GM23338 (cell line): ENCODE measurements at regions not wholly inside any gene's neighbourhood (a gene's known extent, or its start where the extent isn't known, plus 50 kb on each side); places are given as distances from the start of the nearest gene placed in this dataset.

Source experiments
- ATAC-seq: fragments of 200-7000 bp; cut with Tn5 transposase; 3 replicates; pipeline ENCODE4 v1.9.1; 2020
- DNase-seq: peaks from one replicate; pipeline ENCODE4 v3.0.0-alpha.2; 2015; ENCODE audit warnings: low spot score
- H2AFZ ChIP-seq: fragments of 200-600 bp; sonication (generic); 2 replicates; pipeline ENCODE4 v1.8.0; 2016; ENCODE audit warnings: antibody characterized with exemption, mild to moderate bottlenecking, moderate library complexity
- H3F3A ChIP-seq: fragments of 200-600 bp; sonication (generic); replicated peaks from 2 replicates; pipeline ENCODE4 v1.8.0; 2017; ENCODE audit warnings: antibody characterized with exemption, mixed run types, low read depth
- H3K27ac ChIP-seq: fragments of 200-600 bp; sonication (generic); 2 replicates; pipeline ENCODE4 v1.6.1; 2016; ENCODE audit warnings: low read depth
- H3K27me3 ChIP-seq: fragments of 200-600 bp; sonication (generic); 2 replicates; pipeline ENCODE4 v1.8.0; 2016; ENCODE audit warnings: mild to moderate bottlenecking, mixed run types, moderate library complexity; ENCODE audit not compliant: insufficient read depth
- H3K36me3 ChIP-seq: fragments of 200-600 bp; sonication (generic); 2 replicates; pipeline ENCODE4 v1.8.0; 2016; ENCODE audit warnings: mild to moderate bottlenecking; ENCODE audit not compliant: insufficient read depth
- H3K4me1 ChIP-seq: fragments of 200-600 bp; sonication (generic); 2 replicates; pipeline ENCODE4 v1.8.0; 2016; ENCODE audit warnings: mild to moderate bottlenecking, moderate library complexity; ENCODE audit not compliant: insufficient read depth
- H3K4me2 ChIP-seq: fragments of 200-600 bp; sonication (generic); 2 replicates; pipeline ENCODE4 v1.7.1; 2017; ENCODE audit warnings: mixed run types
- H3K4me3 ChIP-seq: fragments of 200-600 bp; sonication (generic); 2 replicates; pipeline ENCODE4 v1.6.1; 2016; ENCODE audit warnings: mixed run types
- H3K79me2 ChIP-seq: fragments of 200-600 bp; sonication (generic); replicated peaks from 2 replicates; pipeline ENCODE4 v1.8.0; 2017; ENCODE audit warnings: mild to moderate bottlenecking; ENCODE audit not compliant: insufficient read depth
- H3K9me2 ChIP-seq: fragments of 200-600 bp; sonication (generic); 2 replicates; pipeline ENCODE4 v1.8.0; 2017; ENCODE audit not compliant: insufficient read depth
- H4K20me1 ChIP-seq: fragments of 200-600 bp; sonication (generic); replicated peaks from 2 replicates; pipeline ENCODE4 v1.8.0; 2017; ENCODE audit warnings: mild to moderate bottlenecking; ENCODE audit not compliant: insufficient read depth
- H3K27ac Mint-ChIP-seq: 2 replicates; pipeline ENCODE4 v1.8.0; 2020; ENCODE audit warnings: inconsistent platforms, mild to moderate bottlenecking, moderate library complexity, mixed read lengths
- H3K27me3 Mint-ChIP-seq: 3 replicates; pipeline ENCODE4 v1.8.0; 2022; ENCODE audit warnings: low read depth, mild to moderate bottlenecking, moderate library complexity, mixed read lengths, inconsistent platforms; ENCODE audit not compliant: insufficient read depth, poor library complexity
- H3K36me3 Mint-ChIP-seq: 3 replicates; pipeline ENCODE4 v1.8.0; 2021; ENCODE audit warnings: low read depth, mild to moderate bottlenecking, inconsistent platforms, moderate library complexity, mixed read lengths
- H3K4me1 Mint-ChIP-seq: 3 replicates; pipeline ENCODE4 v1.8.0; 2020; ENCODE audit warnings: mild to moderate bottlenecking, inconsistent platforms, mixed read lengths
- H3K4me3 Mint-ChIP-seq: 3 replicates; pipeline ENCODE4 v1.8.0; 2021; ENCODE audit warnings: moderate library complexity, mild to moderate bottlenecking, inconsistent platforms, mixed read lengths
- H3K9me3 Mint-ChIP-seq: 3 replicates; pipeline ENCODE4 v1.8.0; 2020; ENCODE audit warnings: moderate library complexity, mild to moderate bottlenecking, inconsistent platforms, mixed read lengths
- CREB1 ChIP-seq: fragments of 250-450 bp; sonication (Bioruptor Pico); IDR thresholded peaks from 2 replicates; pipeline ENCODE4 v1.5.0; 2020; ENCODE audit warnings: low read depth, mild to moderate bottlenecking, moderate library complexity
- CTCF ChIP-seq, 2 experiments: fragments of 200-600 bp in 1 of 2; sonication (generic) in 1 of 2; conservative IDR thresholded peaks; 2 replicates each; pipeline versions ENCODE4 v1.5.1 to v1.6.1; 2016 to 2017; ENCODE audit warnings: antibody characterized with exemption in 2 of 2, low read depth in 2 of 2, mild to moderate bottlenecking in 2 of 2, moderate library complexity in 1 of 2
- ETS1 ChIP-seq: IDR thresholded peaks from 2 replicates; pipeline ENCODE4 v1.6.1; 2016; ENCODE audit warnings: antibody characterized with exemption
- EZH2phosphoT487 ChIP-seq: fragments of 200-600 bp; sonication (generic); IDR thresholded peaks from one replicate; pipeline ENCODE4 v1.8.1; 2018; ENCODE audit warnings: antibody characterized with exemption; ENCODE audit not compliant: unreplicated experiment
- JUNB ChIP-seq: IDR thresholded peaks from one replicate; pipeline ENCODE4 v1.6.1; 2016; ENCODE audit warnings: antibody characterized with exemption; ENCODE audit not compliant: unreplicated experiment
- POLR2AphosphoS5 ChIP-seq: IDR thresholded peaks from 2 replicates; pipeline ENCODE4 v1.6.1; 2016; ENCODE audit warnings: antibody characterized with exemption, low read depth
- REST ChIP-seq: IDR thresholded peaks from one replicate; pipeline ENCODE4 v1.6.1; 2018; ENCODE audit warnings: antibody characterized with exemption; ENCODE audit not compliant: unreplicated experiment
- STAT1 ChIP-seq: IDR thresholded peaks from one replicate; pipeline ENCODE4 v1.6.1; 2016; ENCODE audit warnings: antibody characterized with exemption; ENCODE audit not compliant: unreplicated experiment
- ZNF331 ChIP-seq: fragments of 250-450 bp; sonication (Bioruptor Pico); IDR thresholded peaks from 2 replicates; pipeline ENCODE4 v1.5.0; 2020; ENCODE audit warnings: low read depth, mild to moderate bottlenecking, moderate library complexity

DNA sequence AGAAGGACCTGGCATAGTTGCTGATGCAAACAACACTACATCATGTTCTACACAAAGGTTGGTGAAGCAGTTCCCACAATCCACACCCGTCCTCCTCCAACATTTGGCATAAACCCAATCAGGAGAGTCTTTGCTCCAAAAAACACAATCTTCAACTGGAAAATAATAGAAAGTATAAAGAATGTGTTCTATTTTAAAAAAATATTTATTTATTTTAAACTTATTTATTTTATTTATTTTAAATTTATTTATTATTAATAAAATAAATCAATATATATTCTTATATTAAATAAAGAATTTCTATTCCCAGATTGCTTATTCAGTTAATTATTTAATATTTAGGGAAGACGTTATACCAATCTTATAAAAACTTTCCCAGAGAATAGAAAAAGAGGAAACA is 1753.7 kb upstream of the AGA start (continued):
- no peak for TF ChIP-seq REST
- TF ChIP-seq ZNF331, result no peak
- TF ChIP-seq CREB1 (CRISPR knock-in tag), result no peak
- no peak for TF ChIP-seq EZH2phosphoT487
- no peak for TF ChIP-seq JUNB
- no peak for TF ChIP-seq ETS1
- no peak for TF ChIP-seq CTCF (conservative IDR thresholded peaks at IDR 0.05; ENCODE audit: low read depth in 2 of 2)

GRCh38 chr4:179196511-179196910 is 1754.3 kb upstream of the AGA start:
- Histone ChIP-seq H3K27me3 (no peaks in the 10 kb centered on the region), H3K27ac (no peak overlapping the region), H2AFZ (no peak overlapping the region), H3K79me2 (no peaks in the 10 kb centered on the region), H3K4me3 (no peak overlapping the region), H3K36me3 (no peaks in the 10 kb centered on the region), H3K9me2 (no peaks in the 10 kb centered on the region), H3K4me2 (no peak overlapping the region), H3F3A (no peaks in the 10 kb centered on the region), H4K20me1 (no peaks in the 10 kb centered on the region), H3K4me1 (no peaks in the 10 kb centered on the region; the same call in 1 of the 2 replicates)
- no peak overlapping the region for H3K4me3 Mint-ChIP-seq
- peaks cover 8% of the 10 kb centered on the region; the same call in 2 of the 3 replicates for H3K4me1 Mint-ChIP-seq
- no peaks in the 10 kb centered on the region for H3K27me3 Mint-ChIP-seq
- ATAC-seq, result peak; percentile 53; the same call in 2 of the 3 replicates
- peak; percentile 34 for DNase-seq
- no peak overlapping the region for H3K27ac Mint-ChIP-seq
- no peaks in the 10 kb centered on the region for H3K9me3 Mint-ChIP-seq
- no peaks in the 10 kb centered on the region for H3K36me3 Mint-ChIP-seq
- TF ChIP-seq POLR2AphosphoS5 (no peak), ZNF331 (no peak), STAT1 (no peak), REST (no peak), EZH2phosphoT487 (no peak), CTCF (conservative IDR thresholded peaks at IDR 0.05; ENCODE audit: low read depth in 2 of 2) (no peak)
